Naive thymus-derived CD4-positive, alpha-beta T cell (primary cell): ENCODE measurements at regions not wholly inside any gene's neighbourhood (a gene's known extent, or its start where the extent isn't known, plus 50 kb on each side); places are given as distances from the start of the nearest gene placed in this dataset.
"Not testable (repeated sequence)": the region's sequence is repeated elsewhere in the genome, so short reads cannot be mapped to it uniquely, and the experiment has no call there.

Experiments
- ATAC-seq: fragments of 150-1000 bp; cut with Tn5 transposase; 2 replicates; pipeline ENCODE4 v1.10.0; 2021; ENCODE audit warnings: mild to moderate bottlenecking, moderate library complexity
- CTCF ChIA-PET: fragments of 350-600 bp; sonication (Branson Sonifier 250); formaldehyde crosslinking; loops from one replicate; lab custom pipeline; 2021; ENCODE audit warnings: antibody characterized with exemption; lab: Charles Lee
- POLR2A ChIA-PET: fragments of 350-600 bp; sonication (Branson Sonifier 250); formaldehyde crosslinking; loops from one replicate; lab custom pipeline; 2021; ENCODE audit warnings: antibody characterized with exemption, inconsistent platforms; lab: Charles Lee
- DNase-seq, 9 donors: peaks; one replicate each; pipeline versions ENCODE4 v3.0.0 to v3.0.0-alpha.2; 2020 to 2022; ENCODE audit warnings: mixed read lengths in 1 of 9
- H3K27ac ChIP-seq: one replicate; pipeline ENCODE4 v1.7.0; 2013; ENCODE audit warnings: mild to moderate bottlenecking, low read depth, low read length, moderate library complexity
- H3K27me3 ChIP-seq, 2 donors: one replicate each; pipeline ENCODE4 v1.7.0; 2013; ENCODE audit warnings: low read length in 2 of 2, mild to moderate bottlenecking in 2 of 2, moderate library complexity in 2 of 2; ENCODE audit not compliant: control insufficient read depth in 2 of 2, insufficient read depth in 2 of 2
- H3K36me3 ChIP-seq, 3 experiments: 1 replicate in 2 of 3; 2 replicates in 1 of 3; pipeline ENCODE4 v1.7.0; 2013; ENCODE audit warnings: low read length in 3 of 3, mild to moderate bottlenecking in 3 of 3, moderate library complexity in 1 of 3; ENCODE audit not compliant: insufficient read depth in 3 of 3, control insufficient read depth in 2 of 3
- H3K4me1 ChIP-seq, 2 donors: one replicate each; pipeline ENCODE4 v1.7.0; 2013; ENCODE audit warnings: low read length in 2 of 2, mild to moderate bottlenecking in 2 of 2, moderate library complexity in 1 of 2; ENCODE audit not compliant: control insufficient read depth in 2 of 2, insufficient read depth in 2 of 2
- H3K4me3 ChIP-seq: 2 replicates; pipeline ENCODE4 v1.7.0; 2013; ENCODE audit warnings: mild to moderate bottlenecking, low read length
- H3K9me3 ChIP-seq, 3 experiments: 1 replicate in 2 of 3; 2 replicates in 1 of 3; pipeline ENCODE4 v1.7.0; 2013; ENCODE audit warnings: low read length in 3 of 3; ENCODE audit not compliant: control insufficient read depth in 2 of 3
- H3K27ac Mint-ChIP-seq, 9 donors: one replicate each; pipeline ENCODE4 v1.8.0; 2020 to 2022; ENCODE audit warnings: mixed read lengths in 9 of 9, mild to moderate bottlenecking in 8 of 9, moderate library complexity in 5 of 9, inconsistent platforms in 2 of 9
- H3K27me3 Mint-ChIP-seq, 5 donors: one replicate each; pipeline ENCODE4 v1.8.0; 2021 to 2022; ENCODE audit warnings: mixed read lengths in 5 of 5, mild to moderate bottlenecking in 1 of 5
- H3K36me3 Mint-ChIP-seq, 5 donors: one replicate each; pipeline ENCODE4 v1.8.0; 2020 to 2022; ENCODE audit warnings: mixed read lengths in 5 of 5, mild to moderate bottlenecking in 3 of 5, inconsistent platforms in 1 of 5
- H3K4me1 Mint-ChIP-seq, 7 donors: one replicate each; pipeline ENCODE4 v1.8.0; 2020 to 2022; ENCODE audit warnings: mixed read lengths in 7 of 7, mild to moderate bottlenecking in 3 of 7, inconsistent platforms in 1 of 7
- H3K4me3 Mint-ChIP-seq, 10 donors: one replicate each; pipeline ENCODE4 v1.8.0; 2020 to 2022; ENCODE audit warnings: mild to moderate bottlenecking in 10 of 10, mixed read lengths in 10 of 10, moderate library complexity in 6 of 10, inconsistent platforms in 2 of 10
- H3K9me3 Mint-ChIP-seq, 11 donors: one replicate each; pipeline ENCODE4 v1.8.0; 2020 to 2022; ENCODE audit warnings: mixed read lengths in 11 of 11, mild to moderate bottlenecking in 4 of 11, inconsistent platforms in 1 of 11, moderate library complexity in 1 of 11
- intact Hi-C, 2 donors: fragments of 100-400 bp; cut with micrococcal nuclease; formaldehyde crosslinking; loops; one replicate each; pipeline ENCODE4 v1.15.1; 2023

DNA sequence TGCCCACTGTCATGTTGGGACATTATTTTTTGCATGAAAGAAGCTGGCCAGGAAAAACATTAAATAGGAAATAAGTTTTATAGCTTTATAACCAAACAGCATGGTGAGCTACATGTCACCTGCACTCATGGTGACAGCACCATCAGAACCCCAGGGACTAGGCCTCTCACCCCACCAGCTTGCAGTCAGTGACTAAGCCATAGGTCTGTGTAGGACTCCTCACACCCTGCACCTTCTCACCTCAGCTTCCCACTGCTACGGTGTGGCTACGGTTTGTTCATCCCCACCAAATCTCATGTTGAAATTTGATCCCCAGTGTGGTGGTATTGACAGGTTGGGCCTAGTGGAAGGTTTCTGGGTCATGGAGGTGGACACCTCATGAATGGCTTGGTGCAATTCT, 161.3 kb upstream of the VIPR2 start:
- H3K9me3 ChIP-seq = no peaks in the 10 kb centered on the region
- no peaks in the 10 kb centered on the region for H3K4me1 Mint-ChIP-seq
- ChIA-PET CTCF (no interaction called here), POLR2A (no interaction called here)
- no peaks in the 10 kb centered on the region for H3K36me3 ChIP-seq
- ATAC-seq = no peak
- peaks cover 0 to 3% (median 0%) of the 10 kb centered on the region in 5 donors for H3K36me3 Mint-ChIP-seq
- peaks cover 0 to 23% (median 6%) of the 10 kb centered on the region in 11 donors for H3K9me3 Mint-ChIP-seq
- no peak overlapping the region for H3K27ac ChIP-seq
- H3K27me3 ChIP-seq = no peaks in the 10 kb centered on the region
- H3K4me1 ChIP-seq = no peaks in the 10 kb centered on the region
- intact Hi-C loops = no loop called here
- no peak overlapping the region for H3K4me3 Mint-ChIP-seq
- H3K4me3 ChIP-seq = no peak overlapping the region
- H3K27me3 Mint-ChIP-seq = peaks cover 0 to 32% (median 15%) of the 10 kb centered on the region in 5 donors
- no peak for DNase-seq
- H3K27ac Mint-ChIP-seq = no peak overlapping the region

DNA sequence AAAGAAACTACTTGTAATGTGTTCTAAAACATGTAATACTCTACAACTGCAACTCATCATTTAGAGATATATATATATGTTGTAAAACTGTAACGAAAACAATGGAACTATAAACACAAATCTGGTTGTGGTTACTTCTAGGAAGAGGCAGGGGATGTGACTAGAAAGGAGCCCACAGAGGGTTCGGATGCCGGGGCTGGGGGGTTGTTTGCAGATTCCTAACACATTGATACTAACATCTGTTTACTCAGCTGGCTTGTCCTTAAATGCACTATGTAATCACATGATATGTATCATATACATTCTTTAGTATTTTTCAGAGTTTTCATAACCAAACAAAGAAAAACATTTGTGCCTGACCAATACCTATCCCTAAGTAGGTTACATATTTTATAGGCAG, 160.5 kb upstream of the VIPR2 start:
- H3K36me3 Mint-ChIP-seq, H3K4me3 ChIP-seq, intact Hi-C loops, H3K4me1 Mint-ChIP-seq, H3K4me1 ChIP-seq, H3K27ac Mint-ChIP-seq, H3K27me3 ChIP-seq, H3K27ac ChIP-seq, H3K9me3 ChIP-seq, DNase-seq, POLR2A ChIA-PET, ATAC-seq, H3K4me3 Mint-ChIP-seq, H3K36me3 ChIP-seq, CTCF ChIA-PET: not testable (repeated sequence)
- H3K27me3 Mint-ChIP-seq = peaks cover 0 to 26% (median 7%) of the 10 kb centered on the region in 5 donors
- H3K9me3 Mint-ChIP-seq = peaks cover 0 to 31% (median 6%) of the 10 kb centered on the region in 11 donors

DNA sequence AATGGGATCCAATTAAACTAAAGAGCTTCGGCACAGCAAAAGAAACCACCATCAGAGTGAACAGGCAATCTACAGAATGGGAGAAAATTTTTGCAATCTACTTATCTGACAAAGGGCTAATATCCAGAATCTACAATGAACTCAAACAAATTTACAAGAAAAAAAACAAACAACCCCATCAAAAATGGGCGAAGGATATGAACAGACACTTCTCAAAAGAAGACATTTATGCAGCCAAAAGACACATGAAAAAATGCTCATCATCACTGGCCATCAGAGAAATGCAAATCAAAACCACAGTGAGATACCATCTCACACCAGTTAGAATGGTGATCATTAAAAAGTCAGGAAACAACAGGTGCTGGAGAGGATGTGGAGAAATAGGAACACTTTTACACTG, 158.8 kb upstream of the VIPR2 start:
- H3K4me1 ChIP-seq, H3K9me3 ChIP-seq, H3K27ac Mint-ChIP-seq, ATAC-seq, H3K4me1 Mint-ChIP-seq, POLR2A ChIA-PET, H3K27me3 ChIP-seq, DNase-seq, H3K27ac ChIP-seq, H3K4me3 ChIP-seq, H3K36me3 Mint-ChIP-seq, H3K4me3 Mint-ChIP-seq, CTCF ChIA-PET, H3K36me3 ChIP-seq, intact Hi-C loops: not testable (repeated sequence)
- peaks cover 0 to 16% (median 3%) of the 10 kb centered on the region in 5 donors for H3K27me3 Mint-ChIP-seq
- H3K9me3 Mint-ChIP-seq = peaks cover 0 to 38% (median 6%) of the 10 kb centered on the region in 11 donors

GRCh38 chr7:159296093-159296681, 151.5 kb upstream of the VIPR2 start:
- H3K36me3 ChIP-seq = no peaks in the 10 kb centered on the region
- H3K27ac ChIP-seq = no peak overlapping the region
- DNase-seq (no peak), ATAC-seq (no peak)
- CTCF ChIA-PET = no interaction called here
- no peaks in the 10 kb centered on the region for H3K4me1 ChIP-seq
- no peak overlapping the region for H3K4me3 Mint-ChIP-seq
- intact Hi-C loops = no loop called here
- H3K4me3 ChIP-seq = no peak overlapping the region
- H3K4me1 Mint-ChIP-seq = peaks cover 0 to 3% (median 0%) of the 10 kb centered on the region in 7 donors
- no peaks in the 10 kb centered on the region for H3K27me3 ChIP-seq
- H3K27me3 Mint-ChIP-seq = peaks cover 3 to 43% (median 22%) of the 10 kb centered on the region in 5 donors
- peaks cover 3 to 33% (median 8%) of the 10 kb centered on the region in 11 donors for H3K9me3 Mint-ChIP-seq
- peaks cover 0 to 9% (median 0%) of the 10 kb centered on the region in 5 donors for H3K36me3 Mint-ChIP-seq
- POLR2A ChIA-PET = no interaction called here
- no peak overlapping the region for H3K27ac Mint-ChIP-seq
- H3K9me3 ChIP-seq = no peaks in the 10 kb centered on the region

GRCh38 chr7:159286487-159286886, 141.8 kb upstream of the VIPR2 start:
- DNase-seq, H3K4me1 Mint-ChIP-seq, H3K4me3 ChIP-seq, H3K27me3 ChIP-seq, POLR2A ChIA-PET, H3K4me1 ChIP-seq, H3K9me3 ChIP-seq, H3K4me3 Mint-ChIP-seq, H3K27ac Mint-ChIP-seq, intact Hi-C loops, H3K27ac ChIP-seq, CTCF ChIA-PET, H3K36me3 ChIP-seq, ATAC-seq: not testable (repeated sequence)
- H3K9me3 Mint-ChIP-seq = peaks cover 16 to 36% (median 20%) of the 10 kb centered on the region in 11 donors
- H3K36me3 Mint-ChIP-seq = peaks cover 0 to 14% (median 0%) of the 10 kb centered on the region in 5 donors
- H3K27me3 Mint-ChIP-seq = peaks cover 7 to 59% (median 32%) of the 10 kb centered on the region in 5 donors

DNA sequence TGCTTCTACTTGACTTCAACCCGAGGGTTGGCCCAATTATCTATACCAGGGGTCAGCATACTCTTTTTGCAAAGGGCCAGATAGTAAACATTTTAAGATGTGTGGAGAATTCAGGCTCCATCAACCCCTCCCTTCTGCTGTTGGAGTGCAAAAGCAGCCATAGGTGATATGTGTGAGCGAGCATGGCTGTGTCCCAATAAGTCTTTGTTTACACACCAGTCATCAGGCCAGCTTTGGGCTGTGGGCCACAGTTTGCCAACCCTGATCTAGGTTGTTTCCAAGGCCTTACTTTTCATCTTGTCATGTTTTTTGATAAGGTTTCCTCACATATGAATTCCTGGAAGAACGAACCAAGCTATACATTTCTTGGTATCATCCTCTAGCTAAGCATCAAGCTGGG, 136.9 kb upstream of the VIPR2 start:
- Histone ChIP-seq H3K9me3 (no peaks in the 10 kb centered on the region), H3K4me3 (no peak overlapping the region), H3K27ac (no peak overlapping the region), H3K27me3 (no peaks in the 10 kb centered on the region), H3K36me3 (no peaks in the 10 kb centered on the region), H3K4me1 (no peaks in the 10 kb centered on the region)
- CTCF ChIA-PET = no interaction called here
- DNase-seq (no peak), ATAC-seq (no peak)
- peaks cover 0 to 2% (median 0%) of the 10 kb centered on the region in 7 donors for H3K4me1 Mint-ChIP-seq
- H3K27me3 Mint-ChIP-seq = peaks cover 2 to 51% (median 39%) of the 10 kb centered on the region in 5 donors
- POLR2A ChIA-PET = no interaction called here
- H3K4me3 Mint-ChIP-seq = no peak overlapping the region
- H3K9me3 Mint-ChIP-seq = peaks cover 5 to 38% (median 17%) of the 10 kb centered on the region in 11 donors
- H3K36me3 Mint-ChIP-seq = peaks cover 0 to 13% (median 0%) of the 10 kb centered on the region in 5 donors
- no peak overlapping the region for H3K27ac Mint-ChIP-seq
- intact Hi-C loops = no loop called here

- no peak overlapping the region for H3K4me3 Mint-ChIP-seq
- Histone ChIP-seq H3K27ac (no peak overlapping the region), H3K9me3 (no peaks in the 10 kb centered on the region), H3K27me3 (no peaks in the 10 kb centered on the region), H3K36me3 (no peaks in the 10 kb centered on the region), H3K4me3 (no peak overlapping the region), H3K4me1 (no peaks in the 10 kb centered on the region)
- H3K36me3 Mint-ChIP-seq = peaks cover 0 to 6% (median 0%) of the 10 kb centered on the region in 5 donors
- CTCF ChIA-PET = no interaction called here
- DNase-seq (no peak), ATAC-seq (no peak)
- H3K4me1 Mint-ChIP-seq = peaks cover 0 to 2% (median 0%) of the 10 kb centered on the region in 7 donors
- POLR2A ChIA-PET = no interaction called here
- peaks cover 0 to 34% (median 6%) of the 10 kb centered on the region in 11 donors for H3K9me3 Mint-ChIP-seq
- intact Hi-C loops = no loop called here
- peaks cover 2 to 47% (median 31%) of the 10 kb centered on the region in 5 donors for H3K27me3 Mint-ChIP-seq
- no peak overlapping the region for H3K27ac Mint-ChIP-seq
These were observed 135.3 kb upstream of the VIPR2 start for GRCh38 chr7:159280008-159280407.
